IMR-90 (cell line): ENCODE measurements at regions not wholly inside any gene's neighbourhood (a gene's known extent, or its start where the extent isn't known, plus 50 kb on each side); places are given as distances from the start of the nearest gene placed in this dataset.

ENCODE experiments used
- ATAC-seq: fragments of 200-7000 bp; cut with Tn5 transposase; 2 replicates; pipeline ENCODE4 v1.9.1; 2020; ENCODE audit warnings: low read depth, mild to moderate bottlenecking, moderate library complexity
- BruUV-seq: library from RNA; stranded (reverse); fragments of 400-500 nt; replicated peaks from 2 replicates; lab custom pipeline; 2021; lab: Mats Ljungman, UMichigan
- CTCF ChIA-PET: fragments of 300-600 bp; formaldehyde crosslinking; extraction: SDS; loops from one replicate; lab custom pipeline; 2021; ENCODE audit warnings: antibody characterized with exemption; lab: Yijun Ruan, JAX
- POLR2A ChIA-PET: fragments of 300-600 bp; sonication (Branson Sonifier 250); formaldehyde crosslinking; loops from one replicate; lab custom pipeline; 2022; ENCODE audit warnings: antibody characterized with exemption; ENCODE audit not compliant: unreplicated experiment; lab: Charles Lee
- DNase-seq: peaks from one replicate; pipeline ENCODE4 v3.0.0; 2013
- H2AFZ ChIP-seq: replicated peaks from 2 replicates; pipeline ENCODE3; 2013; ENCODE audit warnings: low read length, mild to moderate bottlenecking; ENCODE audit not compliant: poor library complexity
- H2AK5ac ChIP-seq: 2 replicates; pipeline ENCODE4 v1.6.1; 2013; ENCODE audit warnings: low read depth, low read length, inconsistent platforms
- H2AK9ac ChIP-seq: replicated peaks from 2 replicates; pipeline ENCODE3; 2013; ENCODE audit warnings: mild to moderate bottlenecking, low read depth, low read length, moderate library complexity; ENCODE audit not compliant: poor library complexity
- H2BK120ac ChIP-seq: 2 replicates; pipeline ENCODE4 v1.6.1; 2013; ENCODE audit warnings: low read depth, low read length, inconsistent platforms
- H2BK15ac ChIP-seq: 3 replicates; pipeline ENCODE4 v1.6.1; 2013; ENCODE audit warnings: low read depth, low read length, inconsistent platforms
- H2BK20ac ChIP-seq: 2 replicates; pipeline ENCODE4 v1.6.1; 2013; ENCODE audit warnings: low read depth, mild to moderate bottlenecking, inconsistent platforms, low read length, moderate library complexity
- H2BK5ac ChIP-seq: 2 replicates; pipeline ENCODE4 v1.6.1; 2013; ENCODE audit warnings: mild to moderate bottlenecking, low read depth, low read length, inconsistent platforms; ENCODE audit not compliant: poor library complexity, severe bottlenecking
- H3K14ac ChIP-seq: replicated peaks from 2 replicates; pipeline ENCODE4 v1.6.1; 2013; ENCODE audit warnings: low read depth, low read length, inconsistent platforms
- H3K18ac ChIP-seq: 2 replicates; pipeline ENCODE4 v1.6.1; 2013; ENCODE audit warnings: low read depth, low read length, control low read depth
- H3K23ac ChIP-seq: 2 replicates; pipeline ENCODE4 v1.6.1; 2013; ENCODE audit warnings: low read depth, low read length, inconsistent platforms
- H3K27ac ChIP-seq: 2 replicates; pipeline ENCODE4 v1.5.1; 2013; ENCODE audit warnings: mild to moderate bottlenecking, control low read depth, low read length; ENCODE audit not compliant: insufficient read depth
- H3K27me3 ChIP-seq: 2 replicates; pipeline ENCODE4 v1.6.1; 2013; ENCODE audit warnings: low read length; ENCODE audit not compliant: control insufficient read depth, insufficient read depth
- H3K36me3 ChIP-seq: 2 replicates; pipeline ENCODE4 v1.6.1; 2013; ENCODE audit warnings: low read length, mixed read lengths; ENCODE audit not compliant: control insufficient read depth, insufficient read depth
- H3K4ac ChIP-seq: 2 replicates; pipeline ENCODE4 v1.6.1; 2013; ENCODE audit warnings: low read depth, low read length, inconsistent platforms
- H3K4me1 ChIP-seq: 2 replicates; pipeline ENCODE4 v1.6.1; 2013; ENCODE audit warnings: low read length, mixed read lengths; ENCODE audit not compliant: control insufficient read depth, insufficient read depth
- H3K4me2 ChIP-seq: 2 replicates; pipeline ENCODE4 v1.6.1; 2013; ENCODE audit warnings: low read depth, mild to moderate bottlenecking, control low read depth, low read length, moderate library complexity
- H3K4me3 ChIP-seq: 2 replicates; pipeline ENCODE4 v1.5.1; 2013; ENCODE audit warnings: low read depth, mild to moderate bottlenecking, control low read depth, low read length, moderate library complexity; ENCODE audit not compliant: insufficient read depth
- H3K56ac ChIP-seq: 2 replicates; pipeline ENCODE4 v1.6.1; 2013; ENCODE audit warnings: low read length, inconsistent platforms; ENCODE audit not compliant: insufficient read depth; ENCODE audit errors: extremely low read depth
- H3K79me1 ChIP-seq, 2 experiments: 2 replicates each; pipeline ENCODE4 v1.6.1; 2013; ENCODE audit warnings: low read length in 2 of 2, inconsistent platforms in 1 of 2, low read depth in 1 of 2
- H3K9ac ChIP-seq: 2 replicates; pipeline ENCODE4 v1.6.1; 2013; ENCODE audit warnings: low read depth, low read length, control low read depth
- H3K9me1 ChIP-seq: 2 replicates; pipeline ENCODE4 v1.6.1; 2013; ENCODE audit warnings: low read length, inconsistent platforms; ENCODE audit not compliant: insufficient read depth
- H3K9me3 ChIP-seq: 2 replicates; pipeline ENCODE4 v1.6.1; 2013; ENCODE audit warnings: low read length; ENCODE audit not compliant: control insufficient read depth, insufficient read depth
- H4K20me1 ChIP-seq: 2 replicates; pipeline ENCODE4 v1.6.1; 2013; ENCODE audit warnings: low read length, inconsistent platforms; ENCODE audit not compliant: insufficient read depth
- H4K5ac ChIP-seq: 2 replicates; pipeline ENCODE4 v1.6.1; 2013; ENCODE audit warnings: mild to moderate bottlenecking, low read depth, low read length, control low read depth
- H4K8ac ChIP-seq, 2 experiments: 2 replicates each; pipeline ENCODE4 v1.6.1; 2013; ENCODE audit warnings: low read depth in 2 of 2, low read length in 2 of 2, control low read depth in 1 of 2, inconsistent platforms in 1 of 2
- H4K91ac ChIP-seq: 2 replicates; pipeline ENCODE4 v1.6.1; 2013; ENCODE audit warnings: low read depth, low read length, inconsistent platforms; ENCODE audit not compliant: insufficient read depth
- BHLHE40 ChIP-seq: fragments of 150-350 bp; IDR thresholded peaks from 2 replicates; pipeline ENCODE4 v1.6.1; 2016; ENCODE audit warnings: mild to moderate bottlenecking, low read depth, low read length
- MAFK ChIP-seq: IDR thresholded peaks from 2 replicates; pipeline ENCODE4 v1.6.1; 2012; ENCODE audit warnings: low read depth, low read length, improper control_type of control experiment
- MAZ ChIP-seq: IDR thresholded peaks from 2 replicates; pipeline ENCODE4 v1.6.1; 2012; ENCODE audit warnings: low read depth, mild to moderate bottlenecking, low read length, improper control_type of control experiment, moderate library complexity, borderline replicate concordance
- MXI1 ChIP-seq: IDR thresholded peaks from 2 replicates; pipeline ENCODE4 v1.6.1; 2012; ENCODE audit warnings: low read depth, mild to moderate bottlenecking, low read length, moderate library complexity, borderline replicate concordance
- WGBS, 2 experiments: methylation state at CpG; one replicate each; pipeline versions ENCODE4 v1.1.5 to v1.1.7; 2013; ENCODE audit warnings: missing lambda C conversion rate in 2 of 2; ENCODE audit not compliant: insufficient read length in 1 of 2; ENCODE audit errors: extremely low coverage in 2 of 2; 5-methylcytosine and 5-hydroxymethylcytosine counted together
- dilution Hi-C: fragments of 300-500 bp; cut with HindIII; formaldehyde crosslinking; loops from one replicate; pipeline ENCODE4 v1.14.3; 2018; ENCODE audit warnings: low sequenced_read_pairs; ENCODE audit not compliant: unreplicated experiment
- in situ Hi-C: fragments of 300-500 bp; cut with MboI; formaldehyde crosslinking; loops from 3 replicates; pipeline ENCODE4 v1.14.3; 2019; ENCODE audit warnings: low sequenced_read_pairs, inconsistent platforms, mixed read lengths
- intact Hi-C: fragments of 100-400 bp; cut with micrococcal nuclease; formaldehyde crosslinking; loops from 2 replicates; pipeline ENCODE4 v1.10.0; 2022

- Histone ChIP-seq H3K9me3 (0 out of 2 replicates have a peak, but pooled peaks cover 2% of the 10 kb centered on the region), H3K18ac (no peak overlapping the region), H3K27me3 (no peaks in the 10 kb centered on the region), H3K56ac (no peak overlapping the region), H2BK120ac (no peak overlapping the region), H2BK20ac (no peak overlapping the region), H4K5ac (no peak overlapping the region), H2BK5ac (no peak overlapping the region), H3K79me1 (no peaks in the 10 kb centered on the region), H3K9ac (no peak overlapping the region), H4K8ac (no peak overlapping the region), H3K4me1 (peaks cover 5% of the 10 kb centered on the region), H3K23ac (no peak overlapping the region), H2BK15ac (no peak overlapping the region), H3K27ac (no peak overlapping the region), H3K4me3 (no peak overlapping the region), H3K4ac (no peak overlapping the region), H3K4me2 (no peak overlapping the region), H2AFZ (no peak overlapping the region), H2AK5ac (no peak overlapping the region), H2AK9ac (no peak overlapping the region), H4K91ac (no peak overlapping the region), H3K9me1 (no peaks in the 10 kb centered on the region), H4K20me1 (no peaks in the 10 kb centered on the region), H3K14ac (no peak overlapping the region), H3K36me3 (no peaks in the 10 kb centered on the region)
- dilution Hi-C loops (no loop called here), in situ Hi-C loops (no loop called here), intact Hi-C loops (no loop called here)
- DNase-seq (no peak), ATAC-seq (peak; percentile 32; the same call in 1 of the 2 replicates)
- WGBS, 2 experiments = 40% methylated on average over 1 of the region's 1 CpG; no CpG with 5 or more reads in 1 of the 2 experiments
- no TSS peak for BruUV-seq
- POLR2A ChIA-PET = no interaction called here
- TF ChIP-seq MAFK (no peak), BHLHE40 (no peak), MXI1 (no peak), MAZ (no peak)
- CTCF ChIA-PET = interaction anchor here (0.8 kb wide), 1 partner anchor 15 kb away, joined by 3 read pairs; no protein-coding TSS in a partner anchor
Observed at GRCh38 chr9:106707291-106707690, 155.7 kb upstream of the ZNF462 start.
